HG02763 (cell line): ENCODE measurements at regions not wholly inside any gene's neighbourhood (a gene's known extent, or its start where the extent isn't known, plus 50 kb on each side); places are given as distances from the start of the nearest gene placed in this dataset.
"Not testable (repeated sequence)": the region's sequence is repeated elsewhere in the genome, so short reads cannot be mapped to it uniquely, and the experiment has no call there.

Experiments used
- ATAC-seq: cut with Tn5 transposase; IDR thresholded peaks from one replicate; pipeline ENCODE4 v1.9.1; 2021; ENCODE audit warnings: mild to moderate bottlenecking, moderate library complexity; ENCODE audit not compliant: unreplicated experiment

DNA sequence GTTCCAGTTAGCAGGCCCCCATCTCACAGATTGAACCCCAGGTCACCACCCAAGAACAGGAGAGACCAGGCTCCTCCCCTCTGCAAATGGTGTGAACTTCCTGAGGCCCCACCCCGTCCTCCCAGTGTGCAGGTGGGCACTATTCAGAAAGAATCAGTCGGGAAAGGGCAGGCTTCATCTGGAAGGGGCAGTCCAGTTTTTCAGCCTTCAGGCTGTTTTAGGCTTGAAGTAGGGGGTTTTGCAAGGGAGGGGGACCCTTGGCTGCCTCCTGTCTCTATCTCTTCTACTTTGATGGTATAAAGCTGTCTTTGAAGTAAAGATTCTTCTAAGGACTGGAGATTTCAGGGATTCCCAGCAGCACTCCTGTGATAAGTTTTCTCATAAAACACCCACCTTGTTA is 267.6 kb downstream of the RND3 start:
- no peak for ATAC-seq

DNA sequence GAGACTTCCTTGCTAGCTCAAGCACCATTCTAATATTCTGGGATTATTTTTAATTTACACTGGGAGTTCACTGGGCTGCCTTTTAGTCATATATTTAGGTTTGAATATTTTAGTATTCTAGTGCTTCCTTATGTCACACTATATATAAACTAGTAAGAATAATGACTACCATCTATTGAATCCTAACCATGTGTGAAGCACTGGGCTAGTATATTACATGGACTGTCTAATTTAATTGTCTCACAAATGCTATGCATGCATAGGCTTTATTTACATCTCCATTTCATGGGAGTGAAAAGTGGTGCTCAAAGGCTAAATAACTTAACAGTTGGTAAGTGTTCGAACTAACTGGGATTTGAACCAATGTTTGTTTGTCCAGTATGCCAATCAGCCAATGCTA is 272.4 kb downstream of the RND3 start:
- no peak for ATAC-seq

DNA sequence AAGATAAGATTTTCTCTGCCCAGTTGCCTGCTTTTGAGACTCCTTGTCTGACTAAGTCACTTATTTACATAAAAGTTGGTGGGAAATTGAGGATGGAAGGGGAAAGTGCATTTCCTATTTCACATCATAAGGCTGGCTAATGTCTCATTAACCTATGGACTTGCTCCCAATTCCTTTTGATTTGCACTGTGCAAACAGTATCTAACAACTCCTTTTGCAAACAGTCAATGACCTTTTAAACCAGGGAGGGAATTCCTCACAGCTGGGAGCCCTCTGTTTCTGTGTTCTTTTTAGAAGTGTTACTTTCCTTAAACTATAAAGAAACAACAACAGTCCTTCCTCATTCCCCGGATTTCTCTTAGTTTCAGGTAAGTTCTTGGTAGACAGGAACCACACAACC is 272.8 kb downstream of the RND3 start:
- no peak for ATAC-seq

DNA sequence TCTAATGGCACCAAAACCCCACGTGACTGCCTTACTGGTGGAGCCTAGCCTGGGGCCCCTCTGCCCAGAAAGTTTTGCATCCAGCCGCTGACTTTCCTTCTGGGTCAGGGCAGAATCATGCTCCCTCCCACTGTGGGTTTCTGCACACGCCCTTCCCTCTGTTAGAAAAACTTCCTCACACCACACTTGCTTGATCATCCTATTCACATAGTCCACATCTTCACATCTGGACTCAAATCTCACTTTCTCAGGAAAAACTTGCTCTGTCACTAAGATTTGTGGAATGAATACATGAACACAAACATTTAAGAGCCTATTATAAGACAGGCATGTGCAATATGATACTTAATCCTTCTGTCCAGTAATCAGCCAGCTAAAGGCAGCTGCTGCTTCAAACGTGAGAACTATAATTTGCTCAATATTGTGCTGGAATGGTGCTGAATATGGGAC is 274.7 kb downstream of the RND3 start:
- ATAC-seq = no peak

DNA sequence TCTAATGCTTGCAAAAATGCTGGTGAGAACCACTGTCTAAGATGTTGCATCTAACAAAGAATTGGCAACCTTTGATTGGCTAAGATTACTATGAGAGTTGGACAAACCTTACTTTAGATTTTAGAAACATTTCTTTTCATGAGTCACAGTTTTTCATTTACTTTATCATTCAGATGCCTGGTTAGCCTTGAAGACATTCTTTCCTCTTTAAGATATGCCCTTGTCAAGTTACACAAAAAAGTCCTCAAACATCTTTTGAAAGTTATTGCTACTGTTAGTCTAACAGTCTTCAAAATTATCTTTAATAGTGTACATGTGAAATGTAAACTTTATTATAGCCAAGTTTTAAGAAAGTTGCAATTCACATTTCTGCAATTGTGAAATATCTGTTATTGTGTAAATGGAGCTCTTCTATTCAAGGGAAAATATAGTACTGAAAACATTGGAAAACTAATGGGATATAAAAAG is 276.3 kb downstream of the RND3 start:
- no peak for ATAC-seq

DNA sequence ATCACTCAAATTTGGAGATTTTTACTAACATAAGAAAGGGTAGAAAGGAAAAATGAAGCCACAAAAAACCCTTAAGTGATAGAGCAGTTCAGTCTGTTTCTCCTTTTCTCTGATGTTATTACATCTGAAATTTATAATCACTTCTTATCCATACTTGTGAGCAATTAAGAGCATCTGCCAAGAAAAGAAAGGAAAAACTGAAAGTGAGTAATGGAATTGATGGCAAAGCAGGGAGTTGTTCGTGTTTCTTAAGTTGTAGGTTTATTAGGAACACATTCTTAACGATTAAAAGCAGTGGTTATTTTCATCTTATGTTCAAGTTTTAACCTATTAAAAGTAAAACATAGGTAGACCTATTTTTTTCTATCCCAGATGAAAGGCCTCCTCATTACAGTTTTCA is 277.7 kb downstream of the RND3 start:
- no peak for ATAC-seq

DNA sequence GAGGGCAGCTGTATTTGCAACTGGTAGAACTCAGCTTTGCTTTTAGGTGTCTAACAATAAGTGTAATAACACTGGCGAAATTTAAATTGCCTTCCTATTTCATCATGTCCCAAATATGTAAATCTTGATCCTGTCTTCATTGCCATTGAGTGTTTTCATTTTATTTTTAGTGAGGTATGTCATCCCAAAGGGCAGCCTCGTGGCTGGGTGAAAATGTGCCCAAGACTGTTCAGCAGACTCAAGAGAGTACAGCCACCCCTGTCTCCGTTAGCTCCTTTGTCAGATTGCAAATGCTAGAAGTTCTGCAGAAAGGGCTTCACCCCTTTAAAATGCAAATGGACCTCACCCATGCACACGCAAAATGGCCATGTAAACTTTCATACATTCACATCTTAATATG is 278.8 kb downstream of the RND3 start:
- ATAC-seq = no peak

DNA sequence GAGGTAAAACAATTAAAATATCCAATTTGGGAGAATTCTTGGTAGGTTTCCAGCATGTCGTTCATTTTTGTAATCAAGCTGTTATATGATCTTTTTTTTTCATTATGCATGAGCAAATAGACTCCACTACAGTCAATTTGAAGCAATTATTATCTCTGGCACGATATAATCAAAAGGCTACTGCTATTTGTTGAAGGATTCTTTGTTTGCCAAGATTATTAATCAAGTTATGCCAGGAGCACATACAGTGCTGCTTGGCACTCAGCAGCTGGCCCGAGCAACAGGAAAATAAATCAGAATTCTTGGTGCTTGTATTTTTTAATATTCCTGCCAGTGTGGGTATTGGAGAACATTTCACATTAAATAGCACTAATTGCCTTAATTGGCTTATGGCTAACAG is 279.5 kb downstream of the RND3 start:
- no peak for ATAC-seq

DNA sequence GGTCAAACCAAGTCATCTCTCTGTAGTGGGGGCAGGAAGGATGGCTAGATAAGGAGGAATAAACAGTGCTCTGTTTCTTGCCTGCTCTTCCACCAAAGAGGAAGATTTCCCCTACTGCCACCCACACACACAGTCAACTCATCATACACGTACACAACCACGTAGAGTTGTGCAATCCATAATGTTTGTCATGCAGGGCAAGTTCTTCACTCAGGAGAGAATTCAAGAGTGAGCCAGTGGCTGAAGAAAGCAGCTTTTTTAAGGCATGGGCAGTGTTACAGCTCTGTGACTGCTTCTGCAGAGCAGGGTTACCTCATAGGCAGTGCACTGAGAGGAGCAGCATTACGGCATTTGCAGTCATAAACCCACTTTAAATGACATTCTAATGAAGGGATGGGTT is 283.0 kb downstream of the RND3 start:
- no peak for ATAC-seq

DNA sequence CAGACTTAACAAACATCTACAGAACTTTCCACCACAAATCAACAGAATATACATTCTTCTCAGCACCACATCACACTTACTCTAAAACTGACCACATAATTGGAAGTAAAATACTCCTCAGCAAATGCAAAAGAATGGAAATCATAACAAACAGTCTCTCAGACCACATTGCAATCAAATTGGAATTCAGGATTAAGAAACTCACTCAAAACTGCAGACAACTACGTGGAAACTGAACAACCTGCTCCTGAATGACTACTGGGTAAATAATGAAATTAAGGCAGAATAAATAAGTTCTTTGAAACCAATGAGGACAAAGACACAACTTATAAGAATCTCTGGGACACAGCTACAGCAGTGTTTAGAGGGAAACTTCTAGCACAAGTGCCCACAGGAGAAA is 292.7 kb downstream of the RND3 start:
- not testable (repeated sequence) for ATAC-seq

DNA sequence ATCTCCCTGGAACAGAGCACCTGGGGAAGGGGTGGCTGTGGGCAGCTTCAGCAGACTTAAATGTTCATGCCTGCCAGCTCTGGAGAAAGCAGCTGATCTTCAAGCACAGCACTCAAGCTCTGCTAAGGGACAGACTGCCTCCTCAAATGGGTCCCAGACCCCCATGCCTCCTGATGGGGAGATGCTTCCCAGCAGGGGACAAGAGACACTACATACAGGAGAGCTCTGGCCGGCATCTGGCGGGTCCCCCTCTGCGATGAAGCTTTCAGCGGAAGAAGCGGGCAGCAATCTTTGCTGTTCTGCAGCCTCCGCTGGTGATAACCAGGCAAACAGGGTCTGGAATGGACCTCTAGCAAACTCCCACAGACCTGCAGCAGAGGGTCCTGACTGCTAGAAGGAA is 294.8 kb downstream of the RND3 start:
- ATAC-seq = no peak

DNA sequence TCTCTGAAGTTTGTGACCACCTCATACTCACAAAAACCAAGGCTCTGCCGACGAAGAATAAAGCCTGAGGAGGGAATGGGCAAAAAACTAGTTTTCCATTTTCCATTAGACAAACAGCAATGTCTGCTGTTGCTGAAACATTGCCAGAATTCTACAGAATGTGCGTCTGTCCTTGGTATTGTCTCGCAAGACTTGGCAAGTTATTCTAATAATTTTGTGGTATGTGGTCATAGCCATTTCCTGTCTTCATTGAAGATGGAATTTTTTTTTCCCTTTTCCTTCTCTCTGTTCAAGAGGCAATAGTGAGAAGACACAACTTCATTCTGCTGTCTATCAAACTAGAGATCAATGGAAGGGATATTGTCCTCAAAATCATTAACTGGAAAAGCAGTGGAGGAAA is 296.1 kb downstream of the RND3 start:
- ATAC-seq = no peak

DNA sequence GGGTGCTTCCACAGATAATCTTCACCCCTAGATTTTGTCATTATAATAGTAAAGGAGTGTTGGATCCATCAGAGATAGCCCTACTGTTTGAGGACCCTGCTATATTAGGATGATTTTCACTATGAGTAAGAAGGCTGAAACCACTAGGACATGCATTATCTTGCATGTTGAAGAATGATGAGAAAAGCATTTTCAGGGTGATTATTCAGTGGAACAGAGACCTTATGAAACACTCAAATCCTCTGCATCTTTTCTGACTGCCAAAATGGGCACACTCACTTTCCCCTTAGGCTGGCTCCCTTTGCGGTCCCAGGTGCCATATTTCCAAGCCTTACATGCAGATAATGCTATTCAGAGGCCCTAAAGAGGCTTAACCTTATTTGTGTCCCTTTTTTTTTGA is 296.9 kb downstream of the RND3 start:
- ATAC-seq = no peak

DNA sequence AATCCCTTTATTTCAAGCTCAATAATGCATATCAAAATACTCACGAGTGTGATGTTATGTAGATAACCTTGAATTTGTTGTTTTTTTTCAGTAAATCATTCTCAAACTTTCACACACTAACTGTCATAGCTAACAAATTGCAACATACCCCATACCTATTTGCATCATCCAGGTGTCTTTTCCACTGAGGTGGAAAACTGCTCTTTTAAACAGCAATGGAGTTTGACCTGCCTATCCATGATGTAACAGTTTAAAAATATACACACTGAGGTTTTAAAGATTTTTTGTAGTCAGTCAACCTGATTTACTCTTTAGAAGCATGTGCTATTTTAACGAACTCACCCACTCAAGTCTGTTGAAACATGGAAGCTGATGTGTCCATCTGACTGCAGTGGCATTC is 298.7 kb downstream of the RND3 start:
- ATAC-seq = no peak

DNA sequence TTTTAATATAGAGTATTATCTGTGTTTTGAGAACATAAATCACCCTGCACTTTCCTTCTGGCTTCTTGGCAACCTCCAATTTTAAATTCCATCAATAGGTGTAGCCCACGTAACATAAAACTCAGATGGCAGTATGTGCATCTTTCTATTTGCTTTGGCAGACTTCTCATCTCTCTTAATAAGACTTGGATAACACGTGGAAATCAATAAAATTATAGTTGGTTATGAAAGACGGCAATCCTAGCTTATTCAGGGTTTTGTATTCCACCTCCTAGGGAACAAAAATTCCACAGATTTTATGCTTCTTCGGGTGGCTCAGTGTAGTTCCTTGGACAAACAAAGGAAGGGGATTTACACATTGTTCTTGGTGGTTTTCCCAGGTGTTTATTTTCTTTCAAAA is 299.3 kb downstream of the RND3 start:
- no peak for ATAC-seq

DNA sequence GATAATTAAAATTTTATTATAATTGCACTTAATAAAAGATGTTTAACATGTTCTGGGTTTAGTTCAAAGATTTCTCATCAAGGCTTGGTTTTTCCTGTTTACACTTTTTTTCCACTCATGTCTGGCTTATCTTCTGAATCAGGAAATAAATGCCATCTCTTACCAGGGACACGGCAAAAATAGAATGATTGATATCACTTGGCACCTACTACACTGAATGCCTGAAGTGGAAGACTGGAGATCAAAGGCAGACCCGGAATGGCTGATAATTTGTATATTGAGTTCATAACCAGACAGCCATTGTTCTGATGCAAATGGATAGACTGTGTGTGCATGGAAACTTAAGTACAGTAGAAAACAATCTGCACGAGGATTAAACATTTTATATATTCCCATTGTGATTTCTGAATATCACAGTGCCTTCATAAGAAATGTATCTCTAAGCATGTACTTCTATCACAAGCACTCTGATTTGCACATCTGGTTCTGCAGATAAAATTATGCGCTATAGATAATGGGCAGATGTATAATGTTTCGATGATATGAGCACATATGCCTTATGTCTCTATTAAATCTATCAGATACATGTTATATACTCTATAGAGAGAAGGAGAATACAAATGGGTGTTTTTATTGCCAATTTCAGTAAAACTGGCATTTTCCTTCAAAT is 304.8 kb downstream of the RND3 start:
- no peak for ATAC-seq

DNA sequence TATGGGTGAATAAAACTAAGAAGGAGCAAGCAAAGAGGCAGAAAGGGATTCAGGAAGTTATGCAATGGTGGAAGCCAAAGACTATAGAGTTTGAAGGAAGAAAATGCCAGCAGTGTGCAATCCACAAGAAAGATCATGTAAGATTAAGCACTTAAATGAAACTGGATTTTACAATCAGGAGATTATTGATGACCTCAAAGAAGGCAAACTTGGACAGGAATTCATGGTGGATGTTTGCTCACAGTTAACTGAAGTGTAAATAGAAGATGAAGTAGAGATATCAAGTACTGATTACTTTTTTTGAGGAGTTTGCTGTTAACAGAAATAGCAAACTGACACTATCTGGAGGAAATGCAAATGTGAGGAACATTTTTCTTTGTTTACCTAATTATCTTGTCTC is 308.9 kb downstream of the RND3 start:
- no peak for ATAC-seq

DNA sequence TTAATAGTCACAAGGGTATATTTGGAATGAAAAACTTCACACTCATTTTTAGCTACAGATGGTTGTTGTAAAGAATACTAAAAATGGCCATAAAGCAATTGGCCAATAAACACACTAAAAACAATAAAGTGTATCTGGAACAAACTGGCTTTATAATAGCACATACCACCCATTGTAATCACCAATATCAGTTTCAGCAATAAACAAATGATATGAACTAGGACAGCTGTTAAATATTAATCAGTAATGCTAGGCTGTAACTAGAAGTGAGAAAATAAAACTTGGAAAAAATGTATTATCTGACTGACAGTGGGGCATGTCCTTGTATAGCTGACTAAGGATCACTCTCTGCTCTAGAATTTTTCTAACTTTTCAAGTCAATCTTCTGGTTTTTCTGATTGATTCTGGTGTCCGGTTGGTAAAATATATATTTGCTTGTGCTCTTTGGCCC is 312.5 kb downstream of the RND3 start:
- ATAC-seq = no peak

DNA sequence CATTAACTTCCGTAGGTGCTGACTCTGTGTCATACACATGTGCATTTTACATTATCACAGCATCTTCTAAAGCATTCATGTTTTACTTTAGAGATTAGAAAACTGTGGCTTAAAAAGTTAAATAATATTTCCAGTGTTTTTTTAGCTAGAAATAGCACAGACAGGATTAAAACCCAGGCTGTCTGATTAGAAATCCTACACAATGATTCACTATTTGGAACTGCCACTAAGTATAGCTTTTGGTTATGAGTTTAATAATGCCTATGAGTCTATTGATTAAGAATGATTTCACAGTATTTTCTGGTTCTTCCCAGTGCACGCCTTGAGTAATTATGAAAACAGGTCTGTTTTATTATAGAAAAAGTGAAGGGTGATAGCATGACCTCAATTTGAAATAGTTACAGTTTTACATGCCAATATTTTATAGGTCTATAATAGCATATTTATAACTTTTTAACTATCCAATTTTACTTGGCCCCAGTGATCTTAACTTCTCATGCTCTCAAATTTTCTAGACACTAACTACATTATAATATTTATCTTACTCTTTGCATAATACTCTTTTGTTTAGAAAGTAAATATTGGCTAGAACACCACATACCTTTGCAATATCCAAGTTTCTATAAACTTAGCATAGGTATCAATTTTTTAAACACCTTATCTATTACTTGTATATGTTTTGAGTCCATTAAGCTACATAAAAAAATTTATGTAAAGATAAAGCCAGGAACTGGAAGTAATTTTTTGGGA is 313.2 kb downstream of the RND3 start:
- no peak for ATAC-seq

DNA sequence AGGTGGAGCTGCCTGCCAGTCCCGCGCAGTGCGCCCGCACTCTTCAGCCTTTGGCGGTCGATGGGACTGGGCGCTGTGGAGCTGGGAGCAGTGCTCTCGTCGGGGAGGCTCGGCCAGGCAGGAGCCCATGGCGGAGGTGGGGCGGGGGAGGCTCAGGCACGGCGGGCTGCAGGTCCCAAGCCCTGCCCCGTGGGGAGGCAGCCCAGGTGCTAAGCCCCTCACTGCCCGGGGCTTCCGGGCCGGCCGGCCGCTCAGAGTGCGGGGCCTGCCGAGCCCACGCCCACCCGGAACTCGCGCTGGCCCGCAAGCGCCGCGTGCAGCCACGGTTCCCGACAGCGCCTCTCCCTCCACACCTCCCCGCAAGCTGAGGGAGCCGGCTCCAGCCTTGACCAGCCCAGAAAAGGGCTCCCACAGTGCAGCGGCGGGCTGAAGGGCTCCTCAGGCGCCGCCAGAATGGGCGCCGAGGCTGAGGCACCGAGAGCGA is 316.4 kb downstream of the RND3 start:
- ATAC-seq = no peak

DNA sequence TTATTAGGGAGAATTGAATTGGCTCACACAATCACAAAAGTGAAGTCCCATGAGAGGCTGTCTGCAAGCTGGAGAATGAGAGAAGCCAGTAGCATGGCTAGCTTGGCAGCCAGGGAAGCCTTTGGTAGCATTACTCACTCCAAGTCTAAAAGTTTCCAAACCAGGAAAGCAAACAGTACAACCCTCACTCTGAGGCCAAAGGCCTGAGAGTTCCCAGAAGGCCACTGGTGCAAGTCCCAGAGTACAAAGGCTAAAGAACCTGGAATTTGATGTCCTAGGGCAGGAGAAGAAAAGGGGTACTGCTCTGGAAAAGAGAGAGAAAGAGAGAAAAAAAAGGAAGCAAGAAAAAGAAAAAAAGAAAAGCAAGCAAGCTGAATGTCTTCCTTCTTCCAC is 318.2 kb downstream of the RND3 start:
- no peak for ATAC-seq

DNA sequence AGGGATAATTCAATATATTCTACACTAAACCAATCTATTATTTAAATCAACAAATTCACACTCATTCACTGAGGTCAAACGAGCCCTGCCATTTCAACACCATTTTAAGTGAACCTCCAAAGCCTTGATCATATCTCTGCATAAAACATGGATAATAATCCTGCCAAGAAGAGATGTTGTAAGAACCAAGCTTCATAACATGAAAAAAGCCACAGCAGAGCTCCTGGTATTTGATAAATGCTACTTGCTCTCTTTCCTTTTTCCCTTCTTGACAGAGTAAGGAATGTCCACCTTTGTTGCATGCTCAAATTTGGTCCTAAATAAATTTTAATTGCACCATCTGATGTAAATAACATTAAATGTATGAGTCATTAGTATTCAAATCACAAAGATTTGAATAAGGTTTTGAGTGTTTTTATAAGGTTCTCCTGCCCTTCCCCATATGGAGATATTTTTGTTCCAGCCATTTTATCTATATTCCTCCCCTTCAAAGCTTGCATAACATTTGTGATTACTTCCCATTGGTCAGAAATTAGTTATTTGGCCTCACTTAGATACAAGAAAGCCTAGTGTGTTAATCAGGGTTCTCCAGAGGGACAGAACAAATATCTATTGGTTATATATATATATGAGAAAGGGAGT is 318.8 kb downstream of the RND3 start:
- no peak for ATAC-seq
